Coronary artery (tissue), 2 donors: ENCODE measurements at regions not wholly inside any gene's neighbourhood (a gene's known extent, or its start where the extent isn't known, plus 50 kb on each side); places are given as distances from the start of the nearest gene placed in this dataset.

Experiments
- DNase-seq: peaks from one replicate; pipeline ENCODE4 v3.0.0-alpha.2; 2017; ENCODE audit warnings: low spot score
- H3K27ac ChIP-seq, 2 donors: fragments of 200-600 bp; sonication (generic); one replicate each; pipeline ENCODE4 v1.5.1; 2016 to 2019
- H3K4me3 ChIP-seq: fragments of 200-600 bp; sonication (generic); 2 replicates; pipeline ENCODE4 v1.5.1; 2016; ENCODE audit warnings: mild to moderate bottlenecking, moderate library complexity
- CTCF ChIP-seq: fragments of 200-600 bp; sonication (generic); IDR thresholded peaks from one replicate; pipeline ENCODE4 v1.5.1; 2019; ENCODE audit warnings: antibody characterized with exemption

GRCh38 chr4:45064741-45065140 is 338.4 kb upstream of the GNPDA2 start:
- H3K4me3 ChIP-seq, result no peak overlapping the region
- DNase-seq, result no peak
- H3K27ac ChIP-seq, result no peak overlapping the region
- TF ChIP-seq CTCF, result no peak

DNA sequence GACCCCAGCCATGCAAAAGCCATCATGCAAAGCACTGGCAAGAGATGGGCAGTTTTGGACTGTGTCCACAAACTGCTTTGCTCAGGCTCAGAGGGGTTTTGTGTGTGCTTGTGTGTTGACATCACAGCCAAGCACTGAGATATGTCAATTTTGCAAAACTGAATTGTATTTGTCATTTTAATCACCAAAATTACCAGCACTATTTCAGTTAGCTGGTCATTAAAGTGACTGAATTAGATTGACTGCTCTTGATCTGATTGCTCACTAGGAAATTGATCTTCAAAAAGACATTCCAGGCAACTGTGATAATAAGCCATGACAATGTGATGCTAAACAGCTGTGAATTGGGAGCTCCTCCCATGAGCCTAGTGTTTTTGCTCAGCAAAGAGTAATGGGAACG is 337.3 kb upstream of the GNPDA2 start:
- DNase-seq, result no peak
- TF ChIP-seq CTCF, result no peak
- Histone ChIP-seq H3K27ac (no peak overlapping the region), H3K4me3 (no peak overlapping the region)

- no peak for TF ChIP-seq CTCF
- DNase-seq, result no peak
- H3K4me3 ChIP-seq, result no peak overlapping the region
- no peak overlapping the region for H3K27ac ChIP-seq
Measured at GRCh38 chr4:45062935-45063545, 336.7 kb upstream of the GNPDA2 start.

DNA sequence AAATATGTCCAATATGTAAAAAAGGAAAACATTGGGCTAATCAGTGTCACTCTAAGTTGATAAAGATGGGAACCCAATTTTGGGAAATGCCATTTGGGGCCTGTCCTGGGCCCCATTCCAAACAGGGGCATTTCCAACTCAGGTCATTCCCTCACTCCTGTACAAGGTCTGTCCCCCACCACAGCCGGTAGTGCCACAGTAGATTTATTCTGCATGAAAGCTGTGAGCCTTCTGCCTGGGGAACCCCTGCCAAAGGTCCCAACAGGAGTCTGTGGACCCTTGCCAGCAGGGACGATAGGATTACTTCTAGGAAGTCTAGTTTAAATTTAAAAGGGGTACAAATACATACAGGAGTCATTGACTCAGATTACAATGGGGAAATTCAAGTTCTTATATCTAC is 317.6 kb upstream of the GNPDA2 start:
- no peak overlapping the region for H3K4me3 ChIP-seq
- no peak for DNase-seq
- no peak overlapping the region for H3K27ac ChIP-seq
- TF ChIP-seq CTCF, result no peak

GRCh38 chr4:45036677-45037076 is 310.3 kb upstream of the GNPDA2 start:
- no peak for DNase-seq
- no peak overlapping the region for H3K27ac ChIP-seq
- H3K4me3 ChIP-seq, result no peak overlapping the region
- no peak for TF ChIP-seq CTCF

GRCh38 chr4:45033676-45034419 is 307.5 kb upstream of the GNPDA2 start:
- no peak for DNase-seq
- H3K4me3 ChIP-seq, result no peak overlapping the region
- no peak overlapping the region for H3K27ac ChIP-seq
- TF ChIP-seq CTCF, result no peak

DNA sequence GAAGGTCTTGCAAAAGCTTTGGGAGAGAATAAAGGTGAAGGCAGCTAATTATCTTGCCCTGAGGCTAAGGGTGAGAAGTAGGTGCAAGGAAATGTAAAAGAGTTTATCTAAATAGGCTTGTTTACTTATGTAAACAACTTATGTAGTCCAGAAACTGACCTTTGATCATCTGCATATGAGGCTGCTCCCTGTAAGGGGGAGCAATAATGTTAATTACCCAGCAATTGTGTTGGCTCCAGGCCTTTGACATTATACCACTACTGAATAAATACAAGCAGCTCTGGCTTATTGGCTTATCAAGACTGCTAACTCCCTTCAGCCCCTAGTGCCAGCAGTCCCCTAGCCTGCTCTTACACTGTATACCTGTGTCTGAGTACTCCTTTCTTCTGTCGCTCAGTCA is 303.7 kb upstream of the GNPDA2 start:
- Histone ChIP-seq H3K4me3 (no peak overlapping the region), H3K27ac (no peak overlapping the region)
- no peak for TF ChIP-seq CTCF
- no peak for DNase-seq
